Stomach (tissue), 4 donors: ENCODE measurements at regions not wholly inside any gene's neighbourhood (a gene's known extent, or its start where the extent isn't known, plus 50 kb on each side); places are given as distances from the start of the nearest gene placed in this dataset.

ENCODE experiments used
- CTCF ChIP-seq, 7 experiments: fragments of 450-650 bp in 4 of 7; fragments of 200-600 bp in 3 of 7; sonication (generic) in 3 of 7; IDR thresholded peaks; one replicate each; pipeline ENCODE4 v1.5.1; 2016 to 2019; ENCODE audit warnings: antibody characterized with exemption in 7 of 7, control low read depth in 2 of 7, mild to moderate bottlenecking in 1 of 7
- POLR2A ChIP-seq, 4 donors: fragments of 450-650 bp; IDR thresholded peaks; one replicate each; pipeline ENCODE4 v1.6.1; 2016; ENCODE audit warnings: antibody characterized with exemption in 4 of 4, control low read depth in 2 of 4, mild to moderate bottlenecking in 1 of 4, moderate library complexity in 1 of 4
- POLR2AphosphoS5 ChIP-seq, 3 donors: sonication (generic); formaldehyde crosslinking; IDR thresholded peaks; one replicate each; pipeline ENCODE4 v1.6.1; 2016; ENCODE audit warnings: antibody characterized with exemption in 3 of 3

GRCh38 chr13:33508060-33508459 lies 222.5 kb upstream of the STARD13 start:
- no peak for TF ChIP-seq CTCF (IDR thresholded peaks at IDR 0.05)
- no peak for TF ChIP-seq POLR2AphosphoS5 (IDR thresholded peaks at IDR 0.05)
- TF ChIP-seq POLR2A (IDR thresholded peaks at IDR 0.05), result no peak
